ENCODE measurements at regions not wholly inside any gene's neighbourhood (a gene's known extent, or its start where the extent isn't known, plus 50 kb on each side); places are given as distances from the start of the nearest gene placed in this dataset.

DNA sequence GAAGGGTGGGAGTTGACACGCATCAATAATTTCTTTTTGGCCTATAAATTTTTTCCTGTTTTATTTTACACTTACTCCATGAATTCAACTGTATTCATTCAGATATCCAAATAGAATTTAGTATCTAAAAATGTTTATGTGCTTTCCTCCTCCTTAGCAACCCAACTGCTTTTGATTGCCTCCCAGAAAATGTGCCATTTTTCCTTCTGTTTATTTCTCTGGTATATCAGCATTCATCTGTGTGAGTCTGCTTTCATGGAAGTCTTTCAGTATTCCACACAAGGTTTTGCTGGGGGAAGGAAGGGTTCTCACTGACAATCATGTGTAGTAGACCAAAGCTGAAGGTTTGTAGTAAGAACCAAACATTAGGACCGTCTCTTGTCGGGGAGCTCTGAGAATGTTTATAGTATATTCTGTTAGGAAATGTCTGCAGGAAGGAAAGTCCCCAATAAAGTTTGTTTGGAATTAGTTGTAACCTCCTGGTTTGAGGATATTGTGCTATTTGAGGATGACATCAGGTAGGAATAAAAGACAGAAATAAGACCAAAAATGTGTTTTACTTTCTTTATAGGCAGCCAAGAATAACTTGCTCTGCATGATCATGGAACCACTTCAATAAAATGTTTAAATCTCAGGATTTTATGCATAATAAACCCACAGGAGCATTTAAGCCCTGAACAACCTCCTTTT, 673.6 kb upstream of the INTU start:
- Histone ChIP-seq H4K20me1 (ENCODE audit: control insufficient read depth, extremely low read depth, insufficient read depth, low read length) (no peaks in the 10 kb centered on the region), H3K4me3 (replicated peaks in 1 of 4; ENCODE audit: control extremely low read depth in 1 of 4, insufficient read depth in 1 of 4, low read depth in 3 of 4, low read length in 4 of 4) (no peak overlapping the region), H3K4me1 (ENCODE audit: control insufficient read depth, extremely low read depth, insufficient read depth, low read length) (no peaks in the 10 kb centered on the region), H3K9ac (ENCODE audit: insufficient read depth, low read length) (no peak overlapping the region), H3K4me2 (ENCODE audit: extremely low read depth, insufficient read depth, low read length) (no peak overlapping the region), H2AFZ (ENCODE audit: low read length) (peak overlapping the region; percentile 1), H3K27ac (ENCODE audit: insufficient read depth, low read length) (no peak overlapping the region), H3K27me3 (ENCODE audit: control insufficient read depth, insufficient read depth, low read length) (no peaks in the 10 kb centered on the region), H3K36me3 (ENCODE audit: control insufficient read depth, insufficient read depth, low read length) (no peaks in the 10 kb centered on the region), H3K79me2 (ENCODE audit: control insufficient read depth, insufficient read depth, low read length) (no peaks in the 10 kb centered on the region), H3K9me3 (ENCODE audit: control insufficient read depth, insufficient read depth, low read depth, low read length) (no peaks in the 10 kb centered on the region)
- TF ChIP-seq EZH2 (IDR thresholded peaks at IDR 0.05; ENCODE audit: low read length, missing control alignments): no peak
- TF ChIP-seq, protein P1, sequence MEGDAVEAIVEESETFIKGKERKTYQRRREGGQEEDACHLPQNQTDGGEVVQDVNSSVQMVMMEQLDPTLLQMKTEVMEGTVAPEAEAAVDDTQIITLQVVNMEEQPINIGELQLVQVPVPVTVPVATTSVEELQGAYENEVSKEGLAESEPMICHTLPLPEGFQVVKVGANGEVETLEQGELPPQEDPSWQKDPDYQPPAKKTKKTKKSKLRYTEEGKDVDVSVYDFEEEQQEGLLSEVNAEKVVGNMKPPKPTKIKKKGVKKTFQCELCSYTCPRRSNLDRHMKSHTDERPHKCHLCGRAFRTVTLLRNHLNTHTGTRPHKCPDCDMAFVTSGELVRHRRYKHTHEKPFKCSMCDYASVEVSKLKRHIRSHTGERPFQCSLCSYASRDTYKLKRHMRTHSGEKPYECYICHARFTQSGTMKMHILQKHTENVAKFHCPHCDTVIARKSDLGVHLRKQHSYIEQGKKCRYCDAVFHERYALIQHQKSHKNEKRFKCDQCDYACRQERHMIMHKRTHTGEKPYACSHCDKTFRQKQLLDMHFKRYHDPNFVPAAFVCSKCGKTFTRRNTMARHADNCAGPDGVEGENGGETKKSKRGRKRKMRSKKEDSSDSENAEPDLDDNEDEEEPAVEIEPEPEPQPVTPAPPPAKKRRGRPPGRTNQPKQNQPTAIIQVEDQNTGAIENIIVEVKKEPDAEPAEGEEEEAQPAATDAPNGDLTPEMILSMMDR (conservative IDR thresholded peaks at IDR 0.05 in 1 of 2, IDR thresholded peaks at IDR 0.05 in 1 of 2; ENCODE audit: low read depth in 1 of 2, low read length in 2 of 2): no peak
- no peak for DNase-seq (ENCODE audit: low read depth in 2 of 2)

GRCh38 chr4:126960760-126961159, 672.0 kb upstream of the INTU start:
- Histone ChIP-seq H3K4me3 (replicated peaks in 1 of 4; ENCODE audit: control extremely low read depth in 1 of 4, insufficient read depth in 1 of 4, low read depth in 3 of 4, low read length in 4 of 4) (no peak overlapping the region), H3K9ac (ENCODE audit: insufficient read depth, low read length) (no peak overlapping the region), H3K36me3 (ENCODE audit: control insufficient read depth, insufficient read depth, low read length) (no peaks in the 10 kb centered on the region), H3K9me3 (ENCODE audit: control insufficient read depth, insufficient read depth, low read depth, low read length) (no peaks in the 10 kb centered on the region), H3K79me2 (ENCODE audit: control insufficient read depth, insufficient read depth, low read length) (no peaks in the 10 kb centered on the region), H3K27ac (ENCODE audit: insufficient read depth, low read length) (no peak overlapping the region), H3K4me2 (ENCODE audit: extremely low read depth, insufficient read depth, low read length) (no peak overlapping the region), H3K4me1 (ENCODE audit: control insufficient read depth, extremely low read depth, insufficient read depth, low read length) (no peaks in the 10 kb centered on the region), H3K27me3 (ENCODE audit: control insufficient read depth, insufficient read depth, low read length) (no peaks in the 10 kb centered on the region), H2AFZ (ENCODE audit: low read length) (no peak overlapping the region), H4K20me1 (ENCODE audit: control insufficient read depth, extremely low read depth, insufficient read depth, low read length) (no peaks in the 10 kb centered on the region)
- TF ChIP-seq, protein P1 (conservative IDR thresholded peaks at IDR 0.05 in 1 of 2, IDR thresholded peaks at IDR 0.05 in 1 of 2; ENCODE audit: low read depth in 1 of 2, low read length in 2 of 2): no peak
- TF ChIP-seq EZH2 (IDR thresholded peaks at IDR 0.05; ENCODE audit: low read length, missing control alignments): no peak
- DNase-seq (ENCODE audit: low read depth in 2 of 2): no peak

DNA sequence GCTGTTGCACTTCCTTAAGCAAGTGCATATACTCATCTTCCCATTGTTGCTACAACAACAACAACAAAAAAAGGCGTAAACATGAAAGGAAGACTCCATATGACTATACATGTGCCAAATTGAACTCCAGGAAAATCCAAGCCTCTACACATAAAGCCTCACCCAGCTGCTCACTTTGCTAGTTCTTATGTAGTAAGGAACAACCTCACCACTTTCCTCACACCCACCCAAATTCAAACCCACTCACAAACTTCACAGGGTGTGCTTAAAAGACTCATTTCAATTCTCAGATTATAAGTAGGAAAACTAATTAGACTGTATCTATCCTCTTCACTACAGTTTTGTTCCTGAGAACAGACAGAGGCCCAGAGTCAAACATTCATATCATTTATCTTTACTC, 671.1 kb upstream of the INTU start:
- Histone ChIP-seq H3K4me3 (replicated peaks in 1 of 4; ENCODE audit: control extremely low read depth in 1 of 4, insufficient read depth in 1 of 4, low read depth in 3 of 4, low read length in 4 of 4) (no peak overlapping the region), H2AFZ (ENCODE audit: low read length) (no peak overlapping the region), H3K9ac (ENCODE audit: insufficient read depth, low read length) (no peak overlapping the region), H3K36me3 (ENCODE audit: control insufficient read depth, insufficient read depth, low read length) (no peaks in the 10 kb centered on the region), H3K79me2 (ENCODE audit: control insufficient read depth, insufficient read depth, low read length) (no peaks in the 10 kb centered on the region), H3K27me3 (ENCODE audit: control insufficient read depth, insufficient read depth, low read length) (no peaks in the 10 kb centered on the region), H3K27ac (ENCODE audit: insufficient read depth, low read length) (no peak overlapping the region), H3K9me3 (ENCODE audit: control insufficient read depth, insufficient read depth, low read depth, low read length) (no peaks in the 10 kb centered on the region), H4K20me1 (ENCODE audit: control insufficient read depth, extremely low read depth, insufficient read depth, low read length) (no peaks in the 10 kb centered on the region), H3K4me2 (ENCODE audit: extremely low read depth, insufficient read depth, low read length) (no peak overlapping the region), H3K4me1 (ENCODE audit: control insufficient read depth, extremely low read depth, insufficient read depth, low read length) (no peaks in the 10 kb centered on the region)
- no peak for DNase-seq (ENCODE audit: low read depth in 2 of 2)
- TF ChIP-seq EZH2 (IDR thresholded peaks at IDR 0.05; ENCODE audit: low read length, missing control alignments): no peak
- TF ChIP-seq, protein P1 (conservative IDR thresholded peaks at IDR 0.05 in 1 of 2, IDR thresholded peaks at IDR 0.05 in 1 of 2; ENCODE audit: low read depth in 1 of 2, low read length in 2 of 2): no peak

Data from fibroblast of lung (primary cell).